ENCODE measurements at regions not wholly inside any gene's neighbourhood (a gene's known extent, or its start where the extent isn't known, plus 50 kb on each side); places are given as distances from the start of the nearest gene placed in this dataset.

- no peak for TF ChIP-seq CTCF (IDR thresholded peaks at IDR 0.05; ENCODE audit: low read depth, low read length, missing control alignments)
- Histone ChIP-seq H3K27ac (no peak overlapping the region), H3K36me3 (replicated peaks) (no peaks in the 10 kb centered on the region), H3K27me3 (replicated peaks) (no peaks in the 10 kb centered on the region), H3K4me3 (ENCODE audit: low read depth, low read length) (no peak overlapping the region)
- DNase-seq: no peak
- in situ Hi-C loops (cut with HindIII; ENCODE audit: low pct_ligation_motif_present, low sequenced_read_pairs): no loop called here
Measured at GRCh38 chr6:18335948-18336347, 51.2 kb upstream of the RNF144B start.

- in situ Hi-C loops (cut with HindIII; ENCODE audit: low pct_ligation_motif_present, low sequenced_read_pairs): no loop called here
- no peaks in the 10 kb centered on the region for H3K27me3 ChIP-seq (replicated peaks)
- no peaks in the 10 kb centered on the region for H3K36me3 ChIP-seq (replicated peaks)
- H3K27ac ChIP-seq: no peak overlapping the region
- TF ChIP-seq CTCF (IDR thresholded peaks at IDR 0.05; ENCODE audit: low read depth, low read length, missing control alignments): no peak
- H3K4me3 ChIP-seq (ENCODE audit: low read depth, low read length): no peak overlapping the region
- DNase-seq: no peak
Measured at GRCh38 chr6:18334251-18334650, 52.9 kb upstream of the RNF144B start.

- Histone ChIP-seq H3K36me3 (replicated peaks) (no peaks in the 10 kb centered on the region), H3K27ac (no peak overlapping the region), H3K4me3 (ENCODE audit: low read depth, low read length) (no peak overlapping the region), H3K27me3 (replicated peaks) (no peaks in the 10 kb centered on the region)
- in situ Hi-C loops (cut with HindIII; ENCODE audit: low pct_ligation_motif_present, low sequenced_read_pairs): no loop called here
- no peak for TF ChIP-seq CTCF (IDR thresholded peaks at IDR 0.05; ENCODE audit: low read depth, low read length, missing control alignments)
- DNase-seq: no peak
Measured at GRCh38 chr6:18330548-18331081, 56.5 kb upstream of the RNF144B start.

- Histone ChIP-seq H3K4me3 (ENCODE audit: low read depth, low read length) (no peak overlapping the region), H3K27ac (no peak overlapping the region), H3K36me3 (replicated peaks) (no peaks in the 10 kb centered on the region), H3K27me3 (replicated peaks) (no peaks in the 10 kb centered on the region)
- no peak for DNase-seq
- no peak for TF ChIP-seq CTCF (IDR thresholded peaks at IDR 0.05; ENCODE audit: low read depth, low read length, missing control alignments)
- in situ Hi-C loops (cut with HindIII; ENCODE audit: low pct_ligation_motif_present, low sequenced_read_pairs): no loop called here
Measured at GRCh38 chr6:18329776-18330175, 57.4 kb upstream of the RNF144B start.

- H3K27ac ChIP-seq: no peak overlapping the region
- no peaks in the 10 kb centered on the region for H3K36me3 ChIP-seq (replicated peaks)
- in situ Hi-C loops (cut with HindIII; ENCODE audit: low pct_ligation_motif_present, low sequenced_read_pairs): no loop called here
- no peak overlapping the region for H3K4me3 ChIP-seq (ENCODE audit: low read depth, low read length)
- no peak for DNase-seq
- H3K27me3 ChIP-seq (replicated peaks): no peaks in the 10 kb centered on the region
- no peak for TF ChIP-seq CTCF (IDR thresholded peaks at IDR 0.05; ENCODE audit: low read depth, low read length, missing control alignments)
Measured at GRCh38 chr6:18328540-18328939, 58.6 kb upstream of the RNF144B start.

GRCh38 chr6:18328070-18328469, 59.1 kb upstream of the RNF144B start:
- no peak for TF ChIP-seq CTCF (IDR thresholded peaks at IDR 0.05; ENCODE audit: low read depth, low read length, missing control alignments)
- Histone ChIP-seq H3K4me3 (ENCODE audit: low read depth, low read length) (no peak overlapping the region), H3K36me3 (replicated peaks) (no peaks in the 10 kb centered on the region), H3K27ac (no peak overlapping the region), H3K27me3 (replicated peaks) (no peaks in the 10 kb centered on the region)
- no peak for DNase-seq
- in situ Hi-C loops (cut with HindIII; ENCODE audit: low pct_ligation_motif_present, low sequenced_read_pairs): no loop called here
